GM18907 (cell line): ENCODE measurements at regions not wholly inside any gene's neighbourhood (a gene's known extent, or its start where the extent isn't known, plus 50 kb on each side); places are given as distances from the start of the nearest gene placed in this dataset.

Source experiments
- ATAC-seq: cut with Tn5 transposase; IDR thresholded peaks from one replicate; pipeline ENCODE4 v1.9.1; 2021; ENCODE audit warnings: mild to moderate bottlenecking, moderate library complexity; ENCODE audit not compliant: unreplicated experiment

DNA sequence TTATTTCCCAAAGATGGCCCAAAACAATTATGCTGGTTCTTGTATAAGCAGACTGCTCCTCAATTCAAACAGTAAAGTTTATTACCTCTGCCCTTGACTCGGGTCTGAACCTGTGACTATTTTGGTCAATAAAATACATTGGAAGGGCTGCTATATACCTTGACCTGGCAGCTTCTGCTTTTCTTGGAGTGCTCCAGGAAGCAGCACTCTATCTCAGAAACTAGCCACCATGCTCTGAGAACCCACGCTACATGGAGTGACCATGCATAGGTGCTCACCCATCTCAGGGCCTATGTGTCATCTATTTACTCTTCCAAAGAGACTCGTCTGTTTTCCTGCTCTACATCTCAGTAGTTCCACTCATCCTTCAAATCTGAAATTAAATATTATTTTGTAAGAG is 299.9 kb downstream of the AHR start:
- no peak for ATAC-seq

DNA sequence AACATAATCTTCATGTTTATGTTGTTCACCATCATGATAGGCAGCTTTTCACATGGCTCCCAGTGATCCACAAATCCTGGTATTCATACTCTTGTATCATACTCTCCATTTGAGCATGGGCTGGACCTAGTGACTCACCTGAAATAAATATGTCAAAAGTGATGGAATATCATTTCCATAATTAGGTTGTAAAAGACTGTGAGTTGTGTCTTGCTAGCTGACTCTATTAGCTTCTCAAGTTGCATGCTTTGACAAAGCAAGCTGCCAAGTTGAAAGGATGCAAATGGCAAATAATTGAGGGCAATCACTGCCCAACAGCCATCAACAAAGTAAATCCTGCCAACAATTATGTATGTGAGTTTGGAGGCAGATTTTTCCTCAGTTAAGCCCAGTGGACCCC is 300.4 kb downstream of the AHR start:
- ATAC-seq: no peak

DNA sequence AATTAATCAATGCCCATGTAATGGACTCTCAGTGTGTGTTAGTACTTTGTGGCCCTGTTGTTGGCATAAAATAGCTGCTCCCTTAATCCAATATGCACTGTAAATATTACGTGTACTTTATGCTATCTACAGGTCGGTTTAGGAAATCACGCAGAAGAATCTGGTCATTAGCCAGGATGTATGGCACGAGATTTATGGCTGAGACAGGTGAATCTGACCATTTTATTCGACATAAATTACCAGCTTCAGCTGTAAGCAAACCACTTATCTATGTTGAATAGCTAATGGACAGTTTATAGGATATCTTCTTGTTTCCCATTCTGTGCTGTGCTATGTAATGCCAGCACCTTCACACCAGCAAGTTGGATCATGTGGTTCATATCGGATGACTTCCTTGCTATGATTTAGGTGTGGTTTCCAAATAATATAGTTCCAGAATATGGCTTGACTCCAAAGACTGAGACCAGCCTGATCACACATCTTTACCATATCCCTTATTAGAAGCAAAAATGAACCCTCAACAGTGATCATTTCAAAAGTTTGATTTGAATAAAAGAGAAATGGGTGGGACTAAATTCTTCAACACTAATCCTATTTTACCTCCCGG is 301.4 kb downstream of the AHR start:
- no peak for ATAC-seq

- ATAC-seq: no peak
Measured at GRCh38 chr7:17600340-17600752, 301.9 kb downstream of the AHR start.

DNA sequence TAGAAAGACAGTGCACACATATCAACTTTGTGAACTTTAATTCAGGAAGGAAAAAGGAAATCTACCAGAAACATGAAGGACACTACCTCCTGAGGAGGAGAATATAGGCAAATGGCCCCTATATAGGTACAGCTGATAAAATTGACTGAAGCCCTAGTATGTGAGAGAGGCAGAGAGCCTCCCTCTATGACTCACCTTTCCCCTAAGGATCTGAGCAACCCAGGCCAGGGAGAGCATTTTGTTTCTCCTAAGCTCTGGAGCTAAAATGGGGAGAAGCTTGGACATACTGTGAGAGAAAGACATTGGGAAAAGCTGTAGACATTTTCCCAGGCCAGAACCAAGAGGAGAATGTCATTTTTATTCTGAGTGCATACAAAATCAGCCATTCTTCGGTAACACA is 303.5 kb downstream of the AHR start:
- no peak for ATAC-seq

GRCh38 chr7:17608114-17608833 is 309.8 kb downstream of the AHR start:
- no peak for ATAC-seq

DNA sequence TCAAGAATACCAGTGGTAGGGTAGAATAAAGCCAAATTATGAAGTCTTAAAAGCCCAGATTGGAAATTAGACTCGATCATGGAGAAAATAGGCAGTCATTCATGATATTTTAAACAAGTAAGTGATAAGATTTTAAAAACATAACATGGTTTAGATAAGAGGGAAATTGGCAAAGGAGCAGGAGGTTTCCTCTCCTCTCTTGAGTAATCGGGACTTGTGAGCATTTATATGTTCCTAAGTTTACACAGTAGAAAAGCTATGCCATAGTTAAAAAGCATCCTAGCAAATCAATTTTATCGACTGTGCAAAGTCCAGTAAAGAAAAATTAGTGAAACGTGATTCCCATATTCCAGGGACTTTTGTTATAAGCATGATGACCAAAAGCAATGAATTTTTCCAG is 313.2 kb downstream of the AHR start:
- ATAC-seq: no peak

- no peak for ATAC-seq
Measured at GRCh38 chr7:17613338-17614041, 315.0 kb downstream of the AHR start.

DNA sequence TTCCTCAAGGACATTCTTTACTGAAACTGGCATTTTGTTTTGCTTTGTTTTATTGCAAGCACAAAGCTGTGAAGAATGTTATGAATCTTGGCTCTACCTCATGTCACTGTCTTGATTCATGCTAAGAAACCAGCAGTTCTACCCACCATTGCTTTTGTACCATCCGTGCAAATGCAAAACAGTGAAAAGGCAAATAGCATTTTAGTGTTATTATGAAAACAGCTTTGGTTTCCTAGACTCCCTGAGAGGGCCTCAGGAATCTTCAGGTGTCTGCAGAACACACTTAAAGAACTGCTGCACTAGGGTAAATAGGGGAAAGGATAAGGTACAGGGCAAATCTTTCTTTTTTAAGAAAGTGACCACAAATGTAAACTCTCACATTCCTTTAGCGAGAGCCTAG is 318.9 kb downstream of the AHR start:
- ATAC-seq: no peak

DNA sequence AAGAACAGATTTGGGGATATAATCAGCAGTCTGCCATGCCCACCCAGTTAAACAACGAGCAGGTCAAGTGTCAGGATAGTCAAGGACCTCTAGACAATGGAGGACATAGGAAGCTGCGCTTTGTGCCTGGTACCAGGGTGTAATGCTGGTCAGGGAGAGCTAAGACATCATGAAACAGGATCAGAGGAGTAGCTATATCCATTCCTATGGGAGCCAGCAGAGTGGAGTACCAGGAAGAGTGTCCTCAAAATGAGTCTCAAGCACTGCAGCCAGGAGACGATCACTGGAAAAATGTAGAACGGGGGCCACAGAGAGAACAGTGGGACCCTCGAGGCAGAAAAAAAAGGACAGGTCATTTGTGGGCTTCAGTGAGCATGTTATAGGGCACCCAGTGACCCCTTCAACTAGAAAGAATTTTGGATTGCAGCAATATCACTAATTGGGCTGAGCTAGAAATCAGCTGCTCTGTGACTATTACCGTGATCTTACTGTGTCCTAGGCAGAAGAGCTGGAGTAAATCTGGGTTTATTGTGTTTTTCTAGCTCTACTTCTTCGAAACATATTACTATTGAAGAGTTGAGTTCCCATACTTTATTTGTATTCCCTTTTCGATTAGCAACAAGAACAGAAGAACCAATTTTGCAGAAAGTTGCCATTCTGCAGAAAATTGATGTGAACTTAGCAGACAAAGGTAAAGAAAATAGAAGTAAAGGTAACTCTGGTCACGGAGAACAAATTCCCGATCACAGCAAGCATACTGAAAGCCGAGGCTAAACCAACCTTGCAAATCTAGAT is 319.6 kb downstream of the AHR start:
- ATAC-seq: no peak

GRCh38 chr7:17618652-17618974 is 320.2 kb downstream of the AHR start:
- no peak for ATAC-seq

- no peak for ATAC-seq
Measured at GRCh38 chr7:17619196-17619818, 320.9 kb downstream of the AHR start.

GRCh38 chr7:17620566-17620965 is 319.7 kb downstream of the SNX13 start:
- ATAC-seq: no peak

GRCh38 chr7:17622451-17622850 is 317.8 kb downstream of the SNX13 start:
- no peak for ATAC-seq

GRCh38 chr7:17623546-17624185 is 316.6 kb downstream of the SNX13 start:
- ATAC-seq: no peak

- ATAC-seq: no peak
Measured at GRCh38 chr7:17624379-17624778, 315.9 kb downstream of the SNX13 start.

- no peak for ATAC-seq
Measured at GRCh38 chr7:17625043-17625442, 315.3 kb downstream of the SNX13 start.

- no peak for ATAC-seq
Measured at GRCh38 chr7:17626235-17626634, 314.1 kb downstream of the SNX13 start.

GRCh38 chr7:17631061-17631460 is 309.2 kb downstream of the SNX13 start:
- ATAC-seq: no peak

- ATAC-seq: no peak
Measured at GRCh38 chr7:17632384-17632783, 307.9 kb downstream of the SNX13 start.

GRCh38 chr7:17633067-17633466 is 307.2 kb downstream of the SNX13 start:
- no peak for ATAC-seq
